Neural cell (in vitro differentiated cells): ENCODE measurements at regions not wholly inside any gene's neighbourhood (a gene's known extent, or its start where the extent isn't known, plus 50 kb on each side); places are given as distances from the start of the nearest gene placed in this dataset.

ENCODE experiments used
- H2AFZ ChIP-seq: fragments of 200-600, 300-800 bp; sonication (generic), shearing (Covaris generic); 2 replicates; pipeline ENCODE4 v1.6.0; 2014; ENCODE audit warnings: low read depth, mild to moderate bottlenecking, antibody characterized with exemption, low read length, moderate library complexity
- H3F3A ChIP-seq: fragments of 200-600 bp; shearing (Covaris generic); 2 replicates; pipeline ENCODE4 v1.6.1; 2016; ENCODE audit warnings: mild to moderate bottlenecking, moderate library complexity, mixed read lengths, antibody characterized with exemption, low read length; ENCODE audit not compliant: insufficient read depth, poor library complexity, severe bottlenecking
- H3K27ac ChIP-seq: fragments of 200-600, 300-800 bp; sonication (generic), shearing (Covaris generic); 2 replicates; pipeline ENCODE4 v1.5.1; 2014; ENCODE audit warnings: mild to moderate bottlenecking, low read length, moderate library complexity
- H3K27me3 ChIP-seq: fragments of 300-800, 200-600 bp; sonication (generic), shearing (Covaris generic); 2 replicates; pipeline ENCODE4 v1.6.0; 2014; ENCODE audit warnings: mild to moderate bottlenecking, low read depth, low read length, moderate library complexity; ENCODE audit not compliant: insufficient read depth
- H3K36me3 ChIP-seq: fragments of 300-800, 200-600 bp; sonication (generic), shearing (Covaris generic); 2 replicates; pipeline ENCODE4 v1.5.1; 2014; ENCODE audit warnings: mild to moderate bottlenecking, antibody characterized with exemption, low read length, moderate library complexity; ENCODE audit not compliant: insufficient read depth
- H3K4me2 ChIP-seq: fragments of 300-800, 200-600 bp; sonication (generic), shearing (Covaris generic); 2 replicates; pipeline ENCODE4 v1.6.0; 2014; ENCODE audit warnings: mild to moderate bottlenecking, low read length
- H3K4me3 ChIP-seq: fragments of 300-800, 200-600 bp; sonication (generic), shearing (Covaris generic); 2 replicates; pipeline ENCODE4 v1.5.1; 2014; ENCODE audit warnings: mild to moderate bottlenecking, low read length, moderate library complexity
- H3K79me2 ChIP-seq: fragments of 200-600 bp; shearing (Covaris generic); replicated peaks from 2 replicates; pipeline ENCODE4 v1.6.0; 2014; ENCODE audit warnings: mild to moderate bottlenecking, low read length, moderate library complexity; ENCODE audit not compliant: insufficient read depth
- H3K9ac ChIP-seq: fragments of 300-800, 200-600 bp; sonication (generic), shearing (Covaris generic); 2 replicates; pipeline ENCODE4 v1.6.1; 2016; ENCODE audit warnings: mild to moderate bottlenecking, low read length, mixed read lengths
- H3K9me2 ChIP-seq: fragments of 200-600 bp; shearing (Covaris generic); 2 replicates; pipeline ENCODE4 v1.6.1; 2016; ENCODE audit warnings: mild to moderate bottlenecking, low read length, mixed read lengths; ENCODE audit not compliant: insufficient read depth
- H3K9me3 ChIP-seq: fragments of 200-600, 300-800 bp; sonication (generic), shearing (Covaris generic); 2 replicates; pipeline ENCODE4 v1.6.1; 2016; ENCODE audit warnings: mild to moderate bottlenecking, mixed run types, low read length, moderate library complexity, mixed read lengths
- H4K20me1 ChIP-seq: fragments of 200-600 bp; shearing (Covaris generic); 2 replicates; pipeline ENCODE4 v1.6.1; 2016; ENCODE audit warnings: mild to moderate bottlenecking, mixed run types; ENCODE audit not compliant: insufficient read depth
- EP300 ChIP-seq: fragments of 450-650 bp; conservative IDR thresholded peaks from 2 replicates; pipeline ENCODE4 v1.6.1; 2014; ENCODE audit warnings: antibody characterized with exemption, mild to moderate bottlenecking, moderate library complexity; ENCODE audit not compliant: poor library complexity, severe bottlenecking
- EZH2 ChIP-seq: fragments of 200-600, 300-800 bp; shearing (Covaris generic), sonication (generic); IDR thresholded peaks from 2 replicates; pipeline ENCODE4 v1.6.1; 2014; ENCODE audit warnings: antibody characterized with exemption, low read length, borderline replicate concordance, mild to moderate bottlenecking; ENCODE audit not compliant: insufficient read depth, poor library complexity, severe bottlenecking
- MXI1 ChIP-seq: fragments of 450-650 bp; conservative IDR thresholded peaks from 2 replicates; pipeline ENCODE4 v1.6.1; 2014; ENCODE audit warnings: antibody characterized with exemption, mild to moderate bottlenecking; ENCODE audit not compliant: poor library complexity, severe bottlenecking
- POLR2AphosphoS5 ChIP-seq: IDR thresholded peaks from 2 replicates; pipeline ENCODE4 v1.6.1; 2012
- RAD21 ChIP-seq: fragments of 450-650 bp; conservative IDR thresholded peaks from 2 replicates; pipeline ENCODE4 v1.6.1; 2014; ENCODE audit warnings: antibody characterized with exemption, mild to moderate bottlenecking, moderate library complexity
- REST ChIP-seq: IDR thresholded peaks from 2 replicates; pipeline ENCODE4 v1.6.1; 2012; ENCODE audit warnings: borderline replicate concordance
- SMC3 ChIP-seq: fragments of 450-650 bp; conservative IDR thresholded peaks from 2 replicates; pipeline ENCODE4 v1.6.1; 2014; ENCODE audit warnings: antibody characterized with exemption, mild to moderate bottlenecking, moderate library complexity; ENCODE audit not compliant: poor library complexity
- TAF1 ChIP-seq: IDR thresholded peaks from 2 replicates; pipeline ENCODE4 v1.6.1; 2012; ENCODE audit warnings: low read depth
- TF ChIP-seq, protein P1 (sequence below): fragments of 450-650 bp; IDR thresholded peaks from 2 replicates; pipeline ENCODE4 v1.5.1; 2014; ENCODE audit warnings: antibody characterized with exemption, mild to moderate bottlenecking, moderate library complexity; ENCODE audit not compliant: poor library complexity, severe bottlenecking

DNA sequence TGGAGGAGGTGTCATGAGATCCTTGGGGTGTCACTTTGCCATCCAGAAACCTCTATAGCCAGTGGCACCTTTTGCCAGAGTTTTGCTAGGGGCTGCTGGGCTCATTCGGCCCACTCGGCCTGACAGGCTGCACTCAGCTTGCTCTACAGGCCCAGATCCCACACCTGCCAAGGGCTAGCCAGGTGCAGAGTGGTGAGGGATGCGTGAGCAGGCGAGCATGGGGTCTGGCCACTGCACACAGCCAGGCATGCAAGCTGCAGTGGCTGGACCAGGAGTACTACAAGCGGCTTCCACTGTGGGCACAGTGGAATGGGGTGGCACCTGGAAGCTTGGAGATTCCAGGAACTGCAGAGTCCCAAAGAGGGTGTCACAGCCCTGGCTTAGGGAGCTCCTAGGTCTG is 372.7 kb downstream of the CHSY3 start:
- no peak overlapping the region for H3K27ac ChIP-seq
- H2AFZ ChIP-seq = no peak overlapping the region
- H3K9me3 ChIP-seq = no peaks in the 10 kb centered on the region
- no peaks in the 10 kb centered on the region for H3F3A ChIP-seq
- H3K4me2 ChIP-seq = no peak overlapping the region
- H3K4me3 ChIP-seq = no peak overlapping the region
- H4K20me1 ChIP-seq = no peaks in the 10 kb centered on the region
- H3K27me3 ChIP-seq = no peaks in the 10 kb centered on the region
- no peaks in the 10 kb centered on the region for H3K79me2 ChIP-seq
- H3K9me2 ChIP-seq = no peaks in the 10 kb centered on the region
- TF ChIP-seq TAF1 (no peak), EP300 (no peak), REST (no peak), SMC3 (no peak), POLR2AphosphoS5 (no peak), MXI1 (no peak), EZH2 (no peak), RAD21 (no peak)
- TF ChIP-seq, protein P1, sequence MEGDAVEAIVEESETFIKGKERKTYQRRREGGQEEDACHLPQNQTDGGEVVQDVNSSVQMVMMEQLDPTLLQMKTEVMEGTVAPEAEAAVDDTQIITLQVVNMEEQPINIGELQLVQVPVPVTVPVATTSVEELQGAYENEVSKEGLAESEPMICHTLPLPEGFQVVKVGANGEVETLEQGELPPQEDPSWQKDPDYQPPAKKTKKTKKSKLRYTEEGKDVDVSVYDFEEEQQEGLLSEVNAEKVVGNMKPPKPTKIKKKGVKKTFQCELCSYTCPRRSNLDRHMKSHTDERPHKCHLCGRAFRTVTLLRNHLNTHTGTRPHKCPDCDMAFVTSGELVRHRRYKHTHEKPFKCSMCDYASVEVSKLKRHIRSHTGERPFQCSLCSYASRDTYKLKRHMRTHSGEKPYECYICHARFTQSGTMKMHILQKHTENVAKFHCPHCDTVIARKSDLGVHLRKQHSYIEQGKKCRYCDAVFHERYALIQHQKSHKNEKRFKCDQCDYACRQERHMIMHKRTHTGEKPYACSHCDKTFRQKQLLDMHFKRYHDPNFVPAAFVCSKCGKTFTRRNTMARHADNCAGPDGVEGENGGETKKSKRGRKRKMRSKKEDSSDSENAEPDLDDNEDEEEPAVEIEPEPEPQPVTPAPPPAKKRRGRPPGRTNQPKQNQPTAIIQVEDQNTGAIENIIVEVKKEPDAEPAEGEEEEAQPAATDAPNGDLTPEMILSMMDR = no peak
- H3K9ac ChIP-seq = no peak overlapping the region
- no peaks in the 10 kb centered on the region for H3K36me3 ChIP-seq

DNA sequence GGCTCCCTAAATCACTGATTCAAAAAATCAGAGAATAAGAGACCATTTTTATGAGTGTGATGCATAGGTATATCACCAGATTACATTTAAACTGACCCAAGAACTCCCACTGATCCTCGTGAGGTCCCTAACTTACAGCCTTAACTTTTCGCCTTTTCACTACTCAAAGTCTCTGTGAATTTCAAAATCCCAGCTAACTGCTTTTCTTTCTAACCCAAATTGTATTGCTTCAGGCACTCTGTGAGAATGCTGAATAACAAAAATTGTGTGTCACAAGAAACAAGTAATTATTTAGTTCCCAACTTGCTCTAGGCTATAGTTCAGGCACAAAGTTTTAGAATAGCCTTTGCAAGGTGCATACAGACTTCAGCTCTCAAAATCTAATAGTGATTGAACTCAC is 368.6 kb downstream of the CHSY3 start:
- Histone ChIP-seq H3K9me3 (no peaks in the 10 kb centered on the region), H3K79me2 (no peaks in the 10 kb centered on the region), H3K27ac (no peak overlapping the region), H3K36me3 (no peaks in the 10 kb centered on the region), H3K27me3 (no peaks in the 10 kb centered on the region), H3F3A (no peaks in the 10 kb centered on the region), H2AFZ (no peak overlapping the region), H3K4me2 (no peak overlapping the region), H3K9ac (no peak overlapping the region), H3K9me2 (no peaks in the 10 kb centered on the region), H3K4me3 (no peak overlapping the region), H4K20me1 (no peaks in the 10 kb centered on the region)
- TF ChIP-seq POLR2AphosphoS5 = no peak
- TF ChIP-seq, protein P1 = no peak
- TF ChIP-seq RAD21 = no peak
- TF ChIP-seq MXI1 = no peak
- no peak for TF ChIP-seq EP300
- no peak for TF ChIP-seq SMC3
- TF ChIP-seq TAF1 = no peak
- no peak for TF ChIP-seq REST
- no peak for TF ChIP-seq EZH2
